ENCODE measurements at regions not wholly inside any gene's neighbourhood (a gene's known extent, or its start where the extent isn't known, plus 50 kb on each side); places are given as distances from the start of the nearest gene placed in this dataset.

DNA sequence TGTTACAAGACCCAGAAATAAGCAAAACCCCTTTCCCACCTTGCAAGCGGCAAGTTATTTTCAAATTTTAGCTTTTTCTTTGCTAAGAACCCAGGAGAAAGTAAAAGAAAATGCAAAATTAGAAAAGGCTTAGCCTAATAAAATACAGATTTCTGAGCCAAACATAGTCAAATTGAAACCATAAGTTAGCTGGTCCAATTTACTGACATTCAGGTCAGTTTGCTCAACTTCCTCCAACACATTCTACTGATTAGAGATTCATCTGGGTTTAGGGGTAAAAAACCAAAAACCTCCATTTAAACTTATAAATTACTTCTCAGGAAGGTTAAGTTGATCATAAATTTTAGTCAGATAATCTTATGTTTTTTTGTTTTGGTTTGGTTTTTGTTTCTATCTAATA lies 701.8 kb upstream of the CXADR start:
- H3K27ac ChIP-seq, result no peak overlapping the region
- H3K9me3 ChIP-seq (ENCODE audit: low read depth), result no peaks in the 10 kb centered on the region
- TF ChIP-seq, protein P1, sequence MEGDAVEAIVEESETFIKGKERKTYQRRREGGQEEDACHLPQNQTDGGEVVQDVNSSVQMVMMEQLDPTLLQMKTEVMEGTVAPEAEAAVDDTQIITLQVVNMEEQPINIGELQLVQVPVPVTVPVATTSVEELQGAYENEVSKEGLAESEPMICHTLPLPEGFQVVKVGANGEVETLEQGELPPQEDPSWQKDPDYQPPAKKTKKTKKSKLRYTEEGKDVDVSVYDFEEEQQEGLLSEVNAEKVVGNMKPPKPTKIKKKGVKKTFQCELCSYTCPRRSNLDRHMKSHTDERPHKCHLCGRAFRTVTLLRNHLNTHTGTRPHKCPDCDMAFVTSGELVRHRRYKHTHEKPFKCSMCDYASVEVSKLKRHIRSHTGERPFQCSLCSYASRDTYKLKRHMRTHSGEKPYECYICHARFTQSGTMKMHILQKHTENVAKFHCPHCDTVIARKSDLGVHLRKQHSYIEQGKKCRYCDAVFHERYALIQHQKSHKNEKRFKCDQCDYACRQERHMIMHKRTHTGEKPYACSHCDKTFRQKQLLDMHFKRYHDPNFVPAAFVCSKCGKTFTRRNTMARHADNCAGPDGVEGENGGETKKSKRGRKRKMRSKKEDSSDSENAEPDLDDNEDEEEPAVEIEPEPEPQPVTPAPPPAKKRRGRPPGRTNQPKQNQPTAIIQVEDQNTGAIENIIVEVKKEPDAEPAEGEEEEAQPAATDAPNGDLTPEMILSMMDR (IDR thresholded peaks at IDR 0.05; ENCODE audit: low read depth, low read length), result no peak
- H3K27me3 ChIP-seq, result no peaks in the 10 kb centered on the region
- DNase-seq (ENCODE audit: low read depth in 1 of 2, low spot score in 1 of 2), result no peak
- H3K4me3 ChIP-seq, result no peak overlapping the region
- H3K36me3 ChIP-seq, result no peaks in the 10 kb centered on the region
- H3K4me1 ChIP-seq (ENCODE audit: low read depth), result no peaks in the 10 kb centered on the region

DNA sequence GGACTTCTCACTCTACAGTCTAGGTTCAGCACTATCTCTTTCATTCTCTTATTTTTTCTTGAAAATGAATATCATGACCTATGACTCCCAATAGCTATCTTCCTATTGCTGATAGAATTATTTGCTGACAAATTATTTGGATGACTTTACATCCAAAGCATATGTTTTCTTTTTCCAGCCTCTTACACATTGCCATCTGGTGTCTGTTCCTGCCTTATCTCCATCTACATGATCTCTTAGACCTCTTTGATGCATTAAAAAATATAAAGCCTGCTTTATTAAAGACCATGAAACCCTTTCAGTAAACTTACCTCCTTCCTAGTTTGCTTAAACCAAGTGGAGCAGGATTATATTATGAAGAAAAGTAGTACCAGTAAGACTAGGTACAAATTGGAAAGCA lies 700.9 kb upstream of the CXADR start:
- H3K36me3 ChIP-seq, result no peaks in the 10 kb centered on the region
- no peaks in the 10 kb centered on the region for H3K9me3 ChIP-seq (ENCODE audit: low read depth)
- no peaks in the 10 kb centered on the region for H3K27me3 ChIP-seq
- no peak overlapping the region for H3K4me3 ChIP-seq
- no peaks in the 10 kb centered on the region for H3K4me1 ChIP-seq (ENCODE audit: low read depth)
- TF ChIP-seq, protein P1 (IDR thresholded peaks at IDR 0.05; ENCODE audit: low read depth, low read length), result no peak
- H3K27ac ChIP-seq, result no peak overlapping the region
- DNase-seq (ENCODE audit: low read depth in 1 of 2, low spot score in 1 of 2), result no peak

DNA sequence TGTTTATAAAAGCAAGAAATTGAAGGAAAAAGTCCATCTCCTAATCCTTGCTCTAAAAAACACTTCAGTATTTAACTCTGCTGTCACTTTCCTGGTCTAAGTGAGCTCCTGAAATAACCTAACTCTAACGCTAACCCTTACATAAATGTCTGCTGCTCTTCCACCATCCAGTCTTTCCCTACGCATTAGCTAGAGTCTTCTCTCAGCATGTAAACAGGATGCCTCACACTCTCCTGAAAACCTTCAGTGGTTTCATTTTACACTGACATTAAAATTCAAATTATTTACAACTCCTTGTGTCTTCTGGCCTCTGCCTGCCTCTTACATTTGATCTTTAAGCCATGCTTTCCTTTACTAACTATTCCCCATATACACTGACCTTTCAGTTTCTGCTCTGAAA lies 697.6 kb upstream of the CXADR start:
- H3K4me3 ChIP-seq, result no peak overlapping the region
- no peaks in the 10 kb centered on the region for H3K4me1 ChIP-seq (ENCODE audit: low read depth)
- no peaks in the 10 kb centered on the region for H3K9me3 ChIP-seq (ENCODE audit: low read depth)
- no peaks in the 10 kb centered on the region for H3K27me3 ChIP-seq
- TF ChIP-seq, protein P1 (IDR thresholded peaks at IDR 0.05; ENCODE audit: low read depth, low read length), result no peak
- H3K27ac ChIP-seq, result no peak overlapping the region
- no peak for DNase-seq (ENCODE audit: low read depth in 1 of 2, low spot score in 1 of 2)
- no peaks in the 10 kb centered on the region for H3K36me3 ChIP-seq

DNA sequence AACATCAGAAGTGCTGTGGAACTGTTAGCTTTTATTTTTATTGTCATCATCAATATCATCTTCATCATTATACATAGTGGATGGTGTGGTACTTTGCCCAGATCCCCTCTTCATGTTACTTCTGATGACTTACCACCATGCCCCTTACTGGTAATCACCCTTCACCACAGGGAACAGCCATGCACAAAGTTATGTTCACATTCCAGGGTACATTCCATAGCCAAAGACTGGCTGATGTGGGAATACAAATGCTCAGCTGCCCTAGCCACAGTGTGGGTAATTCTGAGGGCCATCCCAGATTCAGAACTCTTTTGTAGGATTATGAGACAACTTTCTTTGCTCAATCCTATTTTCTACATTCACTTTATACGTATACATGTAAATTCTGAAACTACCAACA lies 691.3 kb upstream of the CXADR start:
- Histone ChIP-seq H3K4me1 (ENCODE audit: low read depth) (no peaks in the 10 kb centered on the region), H3K27me3 (no peaks in the 10 kb centered on the region), H3K4me3 (no peak overlapping the region), H3K27ac (no peak overlapping the region), H3K9me3 (ENCODE audit: low read depth) (no peaks in the 10 kb centered on the region), H3K36me3 (no peaks in the 10 kb centered on the region)
- no peak for DNase-seq (ENCODE audit: low read depth in 1 of 2, low spot score in 1 of 2)
- TF ChIP-seq, protein P1 (IDR thresholded peaks at IDR 0.05; ENCODE audit: low read depth, low read length), result no peak

DNA sequence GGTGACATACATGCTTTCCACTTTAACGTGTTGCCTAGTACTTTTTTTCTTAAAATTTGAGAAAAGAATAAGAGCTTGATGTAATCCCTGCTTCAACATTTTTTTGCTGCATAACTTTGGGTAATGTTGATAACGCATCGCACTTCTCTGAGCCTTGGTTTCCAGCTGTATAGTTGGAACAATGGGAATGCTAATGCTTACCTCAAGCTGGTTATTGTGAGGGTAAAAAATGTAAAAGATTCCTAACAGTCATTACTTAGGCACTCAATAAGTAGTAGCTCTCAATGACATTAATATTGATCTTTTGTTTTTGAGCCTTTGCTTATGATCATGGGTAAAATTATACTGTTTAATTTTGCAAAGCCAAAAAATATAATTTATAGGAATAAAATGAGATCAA lies 683.3 kb upstream of the CXADR start:
- H3K4me3 ChIP-seq, result no peak overlapping the region
- no peaks in the 10 kb centered on the region for H3K4me1 ChIP-seq (ENCODE audit: low read depth)
- H3K27me3 ChIP-seq, result no peaks in the 10 kb centered on the region
- H3K36me3 ChIP-seq, result no peaks in the 10 kb centered on the region
- H3K9me3 ChIP-seq (ENCODE audit: low read depth), result no peaks in the 10 kb centered on the region
- H3K27ac ChIP-seq, result no peak overlapping the region
- TF ChIP-seq, protein P1 (IDR thresholded peaks at IDR 0.05; ENCODE audit: low read depth, low read length), result no peak
- DNase-seq (ENCODE audit: low read depth in 1 of 2, low spot score in 1 of 2), result no peak

DNA sequence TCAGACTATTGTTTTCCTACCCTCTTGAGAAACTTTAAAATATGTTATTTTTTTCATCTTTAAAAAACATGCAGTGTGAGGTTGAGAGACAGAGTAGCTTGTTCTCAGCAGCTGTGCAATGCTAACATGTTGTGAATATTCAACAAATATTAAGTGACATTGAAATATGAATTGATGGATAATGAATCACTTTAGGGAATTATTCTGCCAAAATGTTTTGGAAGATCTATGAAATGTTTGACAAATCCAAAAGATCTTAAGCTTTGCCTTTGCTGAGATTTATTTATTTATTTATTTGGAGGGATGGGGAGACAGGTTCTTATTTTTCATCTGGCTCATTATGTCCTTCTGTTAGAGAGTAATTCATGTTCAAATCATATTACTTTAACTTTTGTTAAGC lies 680.1 kb upstream of the CXADR start:
- no peaks in the 10 kb centered on the region for H3K36me3 ChIP-seq
- TF ChIP-seq, protein P1 (IDR thresholded peaks at IDR 0.05; ENCODE audit: low read depth, low read length), result no peak
- no peak for DNase-seq (ENCODE audit: low read depth in 1 of 2, low spot score in 1 of 2)
- H3K9me3 ChIP-seq (ENCODE audit: low read depth), result no peaks in the 10 kb centered on the region
- H3K27ac ChIP-seq, result no peak overlapping the region
- no peak overlapping the region for H3K4me3 ChIP-seq
- H3K27me3 ChIP-seq, result peaks cover 7% of the 10 kb centered on the region
- H3K4me1 ChIP-seq (ENCODE audit: low read depth), result no peaks in the 10 kb centered on the region
